Cardiac fibroblast (primary cell): ENCODE measurements at regions not wholly inside any gene's neighbourhood (a gene's known extent, or its start where the extent isn't known, plus 50 kb on each side); places are given as distances from the start of the nearest gene placed in this dataset.

Source experiments
- DNase-seq, 2 donors: peaks; one replicate each; pipeline versions ENCODE4 v3.0.0 to v3.0.0-alpha.2; 2010; ENCODE audit warnings: low read depth in 2 of 2
- H3K4me3 ChIP-seq, 2 donors: replicated peaks in 1 of 2; 1 replicate in 1 of 2; 2 replicates in 1 of 2; pipeline ENCODE4 v1.5.1; 2011; ENCODE audit warnings: low read depth in 2 of 2, low read length in 2 of 2, mild to moderate bottlenecking in 2 of 2, moderate library complexity in 1 of 2
- CTCF ChIP-seq: IDR thresholded peaks from one replicate; pipeline ENCODE4 v1.5.1; 2011; ENCODE audit warnings: low read depth, mild to moderate bottlenecking, low read length, inconsistent platforms

- no peak overlapping the region for H3K4me3 ChIP-seq
- DNase-seq: no peak
- TF ChIP-seq CTCF: no peak
Observed at GRCh38 chr2:114156366-114157056, 266.6 kb downstream of the ACTR3 start.

DNA sequence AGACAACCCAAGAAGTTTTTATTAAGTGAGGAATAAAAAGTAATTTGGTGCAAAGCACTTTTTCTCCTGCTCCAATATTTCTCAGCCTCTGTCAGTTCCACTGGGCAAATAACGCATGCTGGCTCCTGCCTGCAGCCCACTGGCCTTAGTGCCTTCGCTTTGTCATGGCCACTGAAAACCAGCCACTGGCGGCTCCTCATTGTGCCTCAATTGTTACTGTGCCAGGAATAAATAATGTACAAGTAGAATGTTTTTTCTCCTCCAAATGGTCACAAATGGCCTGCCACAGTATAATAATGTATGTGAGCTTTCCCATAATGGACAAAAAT, 267.1 kb downstream of the ACTR3 start:
- H3K4me3 ChIP-seq: no peak overlapping the region
- no peak for DNase-seq
- no peak for TF ChIP-seq CTCF

GRCh38 chr2:114160263-114160981, 270.5 kb downstream of the ACTR3 start:
- H3K4me3 ChIP-seq: no peak overlapping the region
- no peak for DNase-seq
- no peak for TF ChIP-seq CTCF

DNA sequence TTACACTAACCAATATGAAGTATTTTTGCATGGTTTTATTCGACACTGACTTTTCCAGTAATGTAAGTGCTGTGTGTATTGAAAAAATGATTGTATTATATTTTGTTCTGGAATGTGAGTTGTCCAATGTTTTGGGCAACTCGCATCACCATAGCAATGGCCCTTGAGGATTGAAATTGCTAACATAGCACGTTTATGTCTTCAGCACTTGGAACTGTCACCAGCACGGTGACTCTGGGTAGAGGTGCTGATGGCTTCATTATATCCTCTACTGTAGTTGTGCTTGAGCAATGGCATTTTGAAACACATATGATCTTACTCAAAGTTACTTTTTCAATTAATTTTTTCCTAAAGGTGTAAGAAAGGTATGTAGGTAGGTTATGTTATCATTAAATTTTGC, 271.5 kb downstream of the ACTR3 start:
- H3K4me3 ChIP-seq: no peak overlapping the region
- no peak for DNase-seq
- no peak for TF ChIP-seq CTCF

GRCh38 chr2:114167799-114168198, 274.6 kb upstream of the DPP10 start:
- TF ChIP-seq CTCF: no peak

DNA sequence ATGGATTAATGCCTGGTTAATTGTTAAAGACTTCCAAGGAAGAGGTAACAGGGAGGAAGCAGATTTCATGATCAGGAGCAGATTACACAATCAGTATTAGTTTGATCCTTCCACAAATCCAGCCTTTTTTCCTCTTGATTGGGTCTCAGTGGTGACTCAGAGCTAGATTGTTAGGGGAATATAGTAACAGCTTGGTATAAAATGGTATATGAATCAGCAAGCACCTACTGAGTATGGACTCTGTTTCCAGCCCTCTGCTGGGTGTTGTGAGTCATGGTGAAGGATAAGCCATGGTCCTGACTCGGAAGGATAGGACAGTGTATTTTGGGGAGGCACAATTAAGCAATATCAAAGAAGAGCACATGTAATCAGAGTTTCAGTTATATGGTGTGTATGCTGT, 272.4 kb upstream of the DPP10 start:
- no peak for TF ChIP-seq CTCF
- no peak overlapping the region for H3K4me3 ChIP-seq
- DNase-seq: no peak

More at GRCh38 chr2:114167799-114168198, 274.6 kb upstream of the DPP10 start:
- DNase-seq: no peak
- no peak overlapping the region for H3K4me3 ChIP-seq
